ENCODE measurements at regions not wholly inside any gene's neighbourhood (a gene's known extent, or its start where the extent isn't known, plus 50 kb on each side); places are given as distances from the start of the nearest gene placed in this dataset.
"Not testable (repeated sequence)": the region's sequence is repeated elsewhere in the genome, so short reads cannot be mapped to it uniquely, and the experiment has no call there.

DNA sequence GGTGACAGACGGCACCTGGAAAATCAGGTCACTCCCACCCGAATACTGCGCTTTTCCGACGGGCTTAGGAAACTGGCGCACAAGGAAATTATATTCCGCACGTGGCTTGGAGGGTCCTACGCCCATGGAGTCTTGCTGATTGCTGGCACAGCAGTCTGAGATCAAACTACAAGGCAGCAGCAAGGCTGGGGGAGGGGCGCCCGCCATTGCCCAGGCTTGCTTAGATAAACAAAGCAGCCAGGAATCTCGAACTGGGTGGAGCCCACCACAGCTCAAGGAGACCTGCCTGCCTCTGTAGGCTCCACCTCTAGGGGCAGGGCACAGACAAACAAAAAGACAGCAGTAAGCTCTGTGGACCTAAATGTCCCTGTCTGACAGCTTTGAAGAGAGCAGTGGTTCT lies 394.3 kb downstream of the PTH2R start:
- not testable (repeated sequence) for DNase-seq (ENCODE audit: low read depth)

DNA sequence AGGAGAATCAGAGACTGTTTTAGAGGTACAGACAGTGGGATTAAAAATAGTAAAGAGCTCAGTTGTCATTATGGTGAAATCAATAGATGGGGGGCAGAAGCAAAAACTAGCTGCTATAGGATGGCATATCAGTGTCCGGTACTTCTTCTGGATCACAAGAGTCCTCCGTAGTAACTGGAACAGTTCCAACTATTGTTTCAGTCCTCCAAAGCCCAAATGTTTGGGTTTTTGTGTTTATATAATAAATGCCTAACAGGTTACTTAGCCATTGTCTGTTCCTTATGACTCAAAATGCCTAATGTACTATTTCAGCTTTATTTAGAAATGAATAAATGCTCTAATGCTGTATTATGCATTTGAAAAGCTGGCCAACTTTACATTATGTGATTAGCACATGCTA lies 401.2 kb downstream of the PTH2R start:
- DNase-seq (ENCODE audit: low read depth) = no peak

DNA sequence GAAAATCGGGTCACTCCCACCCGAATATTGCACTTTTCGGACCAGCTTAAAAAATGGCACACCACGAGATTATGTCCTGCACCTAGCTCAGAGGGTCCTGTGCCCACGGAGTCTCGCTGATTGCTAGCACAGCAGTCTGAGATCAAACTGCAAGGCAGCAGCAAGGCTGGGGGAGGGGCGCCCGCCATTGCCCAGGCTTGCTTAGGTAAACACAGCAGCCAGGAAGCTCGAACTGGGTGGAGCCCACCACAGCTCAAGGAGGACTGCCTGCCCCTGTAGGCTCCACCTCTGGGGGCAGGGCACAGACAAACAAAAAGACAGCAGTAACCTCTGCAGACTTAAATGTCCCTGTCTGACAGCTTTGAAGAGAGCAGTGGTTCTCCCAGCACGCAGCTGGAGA lies 405.3 kb downstream of the PTH2R start:
- not testable (repeated sequence) for DNase-seq (ENCODE audit: low read depth)

DNA sequence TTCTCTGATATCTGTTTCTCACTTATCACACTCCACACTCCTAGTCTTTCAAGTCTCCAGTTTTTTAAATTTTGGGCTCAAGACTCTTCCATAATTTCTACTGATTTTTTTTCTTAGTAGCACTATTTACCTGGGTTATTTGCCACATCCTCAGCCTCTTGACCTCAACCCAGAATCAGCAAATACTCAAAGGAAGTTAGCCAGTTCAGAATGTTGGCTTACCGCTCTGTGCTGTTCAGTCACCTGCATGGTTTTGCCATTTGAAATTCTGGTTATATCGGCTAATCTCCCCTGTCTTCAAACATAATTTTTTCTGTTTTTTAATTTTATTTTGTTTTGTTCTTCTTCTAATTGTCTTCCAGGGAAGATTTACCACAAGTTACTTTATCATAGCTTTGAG lies 412.6 kb downstream of the PTH2R start:
- DNase-seq (ENCODE audit: low read depth) = no peak

DNA sequence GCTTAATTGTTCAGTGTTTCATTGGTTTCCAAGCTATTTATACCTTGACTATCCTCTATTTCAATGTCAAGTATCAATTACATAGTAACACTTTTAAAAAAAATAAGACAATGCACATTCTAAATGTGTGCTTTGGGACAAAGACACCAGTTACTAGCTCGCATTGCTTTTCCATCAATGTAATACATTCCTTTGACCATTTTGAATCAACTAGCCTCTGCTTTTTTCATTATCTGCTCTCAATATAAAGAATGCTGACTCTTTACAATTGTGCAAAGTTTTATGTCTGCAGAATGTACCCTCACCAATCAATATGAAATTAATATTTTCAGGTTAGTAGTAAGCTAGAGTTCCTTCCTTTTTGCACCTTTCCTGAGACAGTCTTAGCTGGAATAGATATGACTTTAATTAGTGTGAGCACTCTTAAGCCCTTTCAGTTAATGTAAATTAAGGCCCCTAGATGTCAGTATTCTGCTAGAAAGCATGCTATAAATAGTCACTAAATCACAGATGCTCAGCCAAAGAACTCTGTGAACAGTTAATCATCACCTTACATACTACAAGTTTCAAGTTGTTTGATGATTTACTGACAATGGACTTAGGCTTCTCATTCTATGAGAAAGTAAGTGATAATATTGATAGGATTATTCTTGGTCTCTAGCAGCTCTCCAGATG lies 413.6 kb downstream of the PTH2R start:
- no peak for DNase-seq (ENCODE audit: low read depth)

DNA sequence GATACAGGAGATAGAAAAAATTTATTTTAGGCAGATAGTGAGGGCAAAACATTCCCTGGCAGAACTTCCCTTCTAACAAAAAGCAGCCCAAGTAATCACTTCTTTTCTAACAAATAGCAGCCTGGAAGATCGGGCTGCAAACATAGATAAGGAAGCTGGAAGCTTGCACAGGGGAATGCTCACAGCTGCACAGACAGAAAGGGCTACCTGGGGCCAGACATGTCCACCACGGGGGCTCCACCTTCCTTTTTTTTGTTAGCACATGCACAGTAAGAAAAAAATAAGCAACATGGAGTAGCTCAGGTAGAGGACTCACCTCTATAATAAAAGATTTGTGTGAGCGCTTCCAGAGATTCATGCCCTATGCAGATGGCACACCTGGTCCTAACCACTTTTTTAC lies 420.5 kb downstream of the PTH2R start:
- DNase-seq (ENCODE audit: low read depth) = no peak

DNA sequence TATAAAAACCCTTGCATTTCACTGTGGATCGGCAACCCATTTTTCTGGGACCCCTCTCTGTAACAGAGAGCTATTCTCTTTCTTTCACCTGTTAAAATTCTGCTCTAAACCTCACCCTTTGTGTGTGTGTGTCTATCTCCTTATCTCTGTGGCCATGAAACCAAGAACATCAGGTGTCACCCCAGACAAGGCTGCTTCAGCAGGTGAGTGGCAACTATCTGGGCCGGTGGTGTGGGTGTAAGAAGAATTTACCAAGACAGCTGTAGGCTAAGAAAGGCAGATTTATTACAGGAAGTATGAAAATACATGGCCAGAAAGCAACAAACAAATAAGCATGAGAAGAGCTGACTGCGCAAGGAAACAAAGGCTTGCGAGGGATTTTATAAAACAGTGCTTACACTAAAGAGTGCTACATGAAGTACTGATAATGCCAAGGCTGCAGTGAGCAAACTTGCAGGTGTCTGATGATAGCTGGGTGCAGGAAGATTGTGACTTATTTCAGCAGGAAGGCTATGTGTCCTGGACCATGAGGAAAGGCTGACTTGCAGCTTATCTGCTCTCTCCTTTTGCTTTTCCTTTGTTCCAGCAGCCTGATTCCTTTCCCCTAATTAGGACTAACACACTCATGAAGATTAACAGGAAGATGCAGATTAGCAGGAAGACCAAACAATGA lies 421.1 kb downstream of the PTH2R start:
- DNase-seq (ENCODE audit: low read depth) = no peak

DNA sequence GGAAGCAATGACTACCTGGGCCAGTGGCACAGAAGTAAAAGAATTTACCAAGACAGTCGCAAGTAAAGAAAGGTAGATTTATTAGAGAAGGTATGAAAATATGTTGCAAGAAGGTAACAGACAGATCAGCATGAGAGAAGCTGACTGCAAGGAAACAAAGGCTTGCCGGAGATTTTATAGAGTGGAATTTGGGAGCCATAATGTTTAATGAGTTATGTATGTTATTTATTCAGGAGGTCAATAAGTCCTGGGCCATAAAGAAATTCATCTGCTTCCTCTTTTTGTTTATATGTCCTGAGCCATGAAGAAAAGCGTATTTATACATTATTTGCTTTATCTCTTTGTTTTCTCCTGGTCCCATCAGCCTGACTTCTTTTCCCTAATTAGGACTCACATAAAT lies 423.6 kb downstream of the PTH2R start:
- DNase-seq (ENCODE audit: low read depth) = no peak

DNA sequence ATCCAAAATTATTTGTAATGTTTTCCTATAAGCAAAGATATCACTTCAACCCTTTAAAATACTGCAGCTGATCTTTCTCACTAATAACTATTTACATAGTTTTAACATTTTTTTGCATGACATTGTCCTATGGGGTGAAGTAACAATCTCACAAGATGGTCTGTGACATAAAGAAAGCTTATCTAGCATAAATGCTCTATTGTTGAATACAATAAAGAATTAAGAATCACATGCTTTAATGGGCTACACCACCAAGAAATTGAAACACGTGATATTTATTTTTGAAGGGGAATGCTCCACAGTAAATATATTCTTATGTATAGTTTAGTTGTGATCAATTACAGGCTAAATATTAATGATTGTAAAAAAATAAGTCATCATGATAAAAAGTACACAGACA lies 441.1 kb downstream of the PTH2R start:
- DNase-seq (ENCODE audit: low read depth) = no peak

DNA sequence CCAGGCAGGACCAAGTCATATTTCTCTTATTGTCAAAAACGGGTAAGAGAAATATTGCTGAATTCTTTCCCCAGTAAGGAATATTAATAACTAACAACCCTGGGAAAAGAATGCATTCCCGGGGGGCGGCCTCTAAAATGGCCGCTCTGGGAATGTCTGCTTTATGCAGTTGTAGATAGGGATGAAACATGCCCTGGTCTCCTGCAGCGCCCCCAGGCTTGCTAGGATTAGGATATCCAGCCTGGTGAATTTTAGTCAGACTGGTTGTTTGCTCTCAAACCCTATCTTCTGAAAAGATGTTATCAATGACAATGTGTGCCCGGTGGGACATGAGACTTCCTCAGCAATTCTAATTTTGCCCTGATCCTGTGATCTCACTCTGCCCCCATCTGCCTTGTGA lies 448.1 kb downstream of the PTH2R start:
- no peak for DNase-seq (ENCODE audit: low read depth)

DNA sequence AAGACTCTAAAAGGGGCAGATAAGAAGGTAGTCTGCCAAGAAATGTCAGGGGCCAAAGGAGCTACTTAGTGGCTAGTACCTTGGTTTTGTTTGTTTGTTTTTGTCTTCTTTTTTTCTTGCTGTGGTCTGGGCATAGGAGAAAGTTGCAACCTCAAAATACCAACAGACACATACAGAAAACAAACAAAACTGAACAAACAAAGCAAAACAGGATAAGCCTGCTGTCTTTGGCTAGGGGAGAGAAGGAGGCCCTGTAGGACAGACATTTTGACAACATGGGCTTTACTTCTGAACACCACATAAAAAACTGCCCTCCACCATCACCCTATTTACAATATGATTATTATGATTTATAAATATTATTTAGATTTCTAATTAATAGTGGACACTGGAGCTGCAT lies 460.8 kb downstream of the PTH2R start:
- DNase-seq (ENCODE audit: low read depth) = no peak

DNA sequence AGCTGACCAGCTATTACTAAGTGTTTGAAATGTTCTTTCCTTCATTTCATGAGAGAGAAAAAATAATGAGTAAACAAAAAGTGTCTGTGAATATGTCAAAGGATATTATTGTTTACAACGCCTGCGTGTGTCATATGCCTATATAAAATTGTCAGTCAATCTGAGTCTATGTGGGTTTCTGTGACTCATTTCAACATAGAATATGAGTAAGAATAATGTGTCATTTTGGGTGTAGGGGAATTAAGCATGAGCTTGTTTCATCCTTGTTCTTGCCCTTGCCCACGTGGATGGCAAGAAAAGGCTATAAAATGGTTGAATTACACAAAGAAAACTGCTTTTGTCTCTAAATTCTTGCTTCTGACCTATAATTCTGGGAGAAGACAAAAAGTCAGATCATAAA lies 466.0 kb downstream of the PTH2R start:
- no peak for DNase-seq (ENCODE audit: low read depth)

DNA sequence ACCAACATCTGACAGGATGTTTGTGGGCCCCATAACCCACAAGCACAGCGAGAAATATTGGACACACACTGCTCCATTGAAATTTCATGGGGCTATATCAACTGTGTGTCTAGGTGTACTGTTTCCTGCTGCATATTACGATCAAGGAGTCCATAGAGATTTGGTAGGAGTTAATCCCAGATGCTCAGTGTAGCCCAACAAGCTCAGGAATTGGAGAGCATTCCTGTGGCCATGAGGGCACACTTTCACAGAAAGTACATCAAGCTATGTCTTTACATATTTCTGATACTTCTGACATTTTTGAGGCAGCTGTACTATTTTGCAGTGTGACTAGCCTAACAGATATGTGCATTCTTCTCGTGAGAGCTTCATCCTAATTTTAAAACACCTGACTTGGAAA lies 473.1 kb downstream of the PTH2R start:
- no peak for DNase-seq (ENCODE audit: low read depth)

DNA sequence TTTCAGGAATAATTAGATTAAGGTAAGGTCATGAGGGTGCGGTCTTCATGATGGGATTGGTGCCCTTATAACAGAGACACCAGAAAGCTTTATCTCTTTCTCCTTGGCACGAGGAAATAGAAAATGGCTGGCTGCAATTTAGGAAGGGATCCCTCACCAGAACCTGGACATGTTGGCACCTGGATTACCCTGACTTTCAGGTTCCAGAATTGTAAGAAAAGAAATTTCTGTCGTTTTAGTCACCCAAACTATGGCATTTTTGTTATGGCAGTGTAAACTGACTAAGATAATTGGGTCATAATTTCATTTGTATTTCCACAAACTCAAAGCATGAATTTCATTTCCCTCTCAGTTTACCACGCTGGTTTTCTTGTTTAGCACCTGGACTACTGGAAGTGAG lies 473.6 kb downstream of the PTH2R start:
- no peak for DNase-seq (ENCODE audit: low read depth)

DNA sequence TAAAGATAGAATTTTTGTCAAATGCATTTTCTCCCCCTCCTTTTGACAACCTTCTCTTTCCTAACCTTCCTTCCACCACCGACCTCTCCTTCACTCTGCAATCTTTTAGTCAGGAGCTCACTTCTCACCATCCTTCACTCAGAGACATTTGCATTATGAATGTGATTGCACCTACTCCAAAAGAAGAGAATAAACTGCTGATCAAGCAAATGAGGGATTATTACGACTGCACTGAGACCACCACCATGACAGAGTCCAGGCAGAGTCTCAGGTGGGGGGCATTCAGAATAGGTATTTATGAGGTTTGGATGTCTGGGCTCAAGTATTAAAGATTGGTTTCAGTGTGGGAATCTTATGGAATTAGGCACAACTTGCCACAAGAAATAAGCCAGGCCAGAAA lies 483.9 kb downstream of the PTH2R start:
- no peak for DNase-seq (ENCODE audit: low read depth)

DNA sequence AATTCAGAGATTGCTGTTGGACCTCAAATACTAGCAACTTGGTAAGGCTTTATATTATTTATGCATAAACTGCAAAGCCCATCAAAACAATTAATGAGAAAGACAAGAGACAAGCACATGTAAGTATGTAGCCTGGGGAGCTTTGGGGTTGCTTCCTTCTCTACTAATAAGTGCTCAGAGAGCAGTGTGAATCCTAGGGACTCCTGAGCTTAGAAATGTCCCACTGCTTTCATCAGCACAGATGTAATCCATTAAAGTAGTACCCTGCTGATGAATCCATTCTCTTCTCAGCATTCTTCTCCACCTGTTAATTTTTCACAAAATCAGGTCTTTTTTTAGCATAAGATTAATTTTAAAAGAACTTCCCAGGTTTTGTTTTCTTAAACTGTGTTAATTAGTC lies 485.6 kb downstream of the PTH2R start:
- no peak for DNase-seq (ENCODE audit: low read depth)

DNA sequence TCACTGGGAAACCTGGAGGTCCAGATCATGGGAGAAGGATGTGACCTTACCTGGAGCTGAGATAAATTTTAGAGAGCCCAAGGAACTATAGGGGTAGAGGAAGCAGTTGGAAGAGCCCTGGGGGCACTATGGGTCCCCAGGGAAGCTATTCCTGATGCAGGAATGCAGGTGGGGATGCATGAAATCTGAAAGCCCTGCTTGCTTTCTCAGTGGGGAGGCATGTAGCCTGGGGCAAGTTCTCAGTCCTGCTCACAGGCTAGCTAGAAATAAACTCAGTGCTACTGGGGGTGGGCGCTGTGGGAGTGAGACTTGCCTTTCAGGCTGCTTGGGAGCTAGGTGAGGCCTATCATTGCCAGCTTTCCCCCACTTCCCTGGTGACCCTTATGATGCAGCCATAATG lies 499.7 kb downstream of the PTH2R start:
- DNase-seq (ENCODE audit: low read depth) = no peak

DNA sequence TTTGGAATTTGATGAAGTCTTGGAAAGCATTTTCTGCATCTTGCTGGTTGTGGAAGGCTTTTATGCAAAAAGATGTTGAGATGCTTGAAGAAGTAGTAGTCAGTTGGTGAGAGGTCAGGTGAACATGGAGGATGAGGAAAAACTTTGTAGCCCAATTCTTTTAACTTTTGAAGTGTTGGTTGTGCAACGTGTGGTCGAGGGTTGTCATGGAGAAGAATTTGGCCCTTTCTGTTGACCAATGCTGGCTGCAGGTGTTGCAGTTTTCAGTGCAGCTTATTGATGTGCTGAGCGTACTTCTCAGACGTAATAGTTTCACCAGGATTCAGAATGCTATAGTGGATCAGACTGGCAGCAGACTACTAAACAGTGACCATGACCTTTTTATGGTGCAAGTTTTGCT lies 508.4 kb upstream of the MAP2 start:
- no peak for DNase-seq (ENCODE audit: low read depth)

DNA sequence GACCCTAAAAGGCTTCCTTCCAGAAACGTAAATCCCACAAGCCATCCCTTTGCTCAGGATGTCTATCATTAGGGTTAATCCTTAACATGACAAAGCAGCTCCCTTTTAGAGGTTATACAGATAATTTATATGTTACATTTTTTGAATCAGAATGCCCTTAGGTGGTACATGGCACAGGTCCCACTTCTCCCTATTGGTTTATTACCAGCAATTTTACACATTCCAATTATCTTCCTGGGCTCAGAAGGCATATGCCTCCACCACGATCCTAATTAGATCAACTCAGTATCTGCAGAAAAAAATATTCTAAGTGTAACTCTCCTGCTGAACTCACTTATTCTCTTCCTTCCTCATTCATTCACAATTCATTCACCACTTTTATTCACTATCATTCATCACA lies 507.0 kb upstream of the MAP2 start:
- no peak for DNase-seq (ENCODE audit: low read depth)

DNA sequence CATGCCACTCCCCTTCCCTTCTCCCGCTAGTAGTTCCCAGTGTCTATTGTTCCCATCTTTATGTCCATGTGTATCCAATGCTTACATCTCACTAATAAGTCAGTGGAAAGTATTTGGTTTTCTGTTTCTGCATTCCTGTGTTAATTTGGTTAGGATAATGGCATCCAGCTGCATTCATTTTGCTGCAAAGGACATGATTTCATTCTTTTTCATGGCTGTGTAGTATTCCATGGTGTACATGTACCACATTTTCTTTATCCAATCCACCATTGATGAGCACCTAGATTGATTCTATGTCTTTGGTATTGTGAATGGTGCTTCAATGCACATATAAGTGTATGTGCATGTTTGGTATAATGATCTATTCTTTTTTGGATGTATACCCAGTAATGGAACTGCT lies 502.5 kb upstream of the MAP2 start:
- not testable (repeated sequence) for DNase-seq (ENCODE audit: low read depth)

DNA sequence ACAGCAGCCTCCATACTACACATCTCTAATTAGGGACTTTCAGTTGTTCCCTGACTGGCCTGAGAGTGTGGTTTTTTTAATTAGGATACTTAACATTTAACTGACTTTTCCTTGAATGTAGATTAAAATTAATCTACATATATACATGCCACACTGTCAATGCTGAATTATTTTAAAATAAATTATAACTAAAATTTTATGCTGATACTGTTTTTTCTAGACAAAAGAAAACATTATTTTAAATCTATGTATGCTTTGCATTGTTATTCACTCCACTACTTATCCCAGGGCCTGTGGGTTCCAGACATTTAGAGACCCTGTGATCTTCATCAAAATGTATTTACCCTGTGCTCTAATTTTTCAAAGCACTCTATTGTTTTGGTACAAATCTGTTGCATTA lies 496.0 kb upstream of the MAP2 start:
- no peak for DNase-seq (ENCODE audit: low read depth)

DNA sequence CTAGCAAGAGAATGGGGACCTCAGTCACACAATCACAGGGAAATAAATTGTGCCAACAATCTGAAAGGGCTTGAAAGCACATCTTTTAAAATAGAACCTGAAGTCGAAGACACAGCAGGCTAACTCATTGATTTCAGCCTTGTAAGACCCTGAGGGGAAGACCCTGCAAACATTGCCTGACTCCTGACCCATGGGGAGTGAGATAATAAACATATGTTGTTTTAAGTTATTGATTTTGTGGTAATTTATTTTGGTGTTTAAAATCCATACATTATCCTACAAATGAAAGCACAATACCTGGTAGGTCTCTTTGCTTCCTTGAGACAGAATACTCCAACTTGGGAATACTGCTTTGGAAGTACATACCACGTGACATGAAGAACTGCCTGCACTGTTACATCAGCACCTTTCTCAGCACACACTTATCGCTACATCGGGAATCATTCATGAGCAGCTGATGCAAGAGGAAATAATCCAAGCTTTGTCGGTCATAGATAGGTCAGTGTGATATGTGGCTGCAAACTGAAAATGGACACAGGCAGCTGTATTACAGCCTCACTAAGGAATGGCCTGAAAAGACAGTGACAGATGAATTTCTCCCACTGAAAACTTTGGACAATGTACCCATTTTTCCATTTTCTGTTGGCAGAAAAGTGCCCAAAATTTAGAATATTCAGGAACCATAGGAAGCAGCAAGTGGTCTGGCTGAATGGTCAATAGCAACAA lies 494.5 kb upstream of the MAP2 start:
- DNase-seq (ENCODE audit: low read depth) = no peak

DNA sequence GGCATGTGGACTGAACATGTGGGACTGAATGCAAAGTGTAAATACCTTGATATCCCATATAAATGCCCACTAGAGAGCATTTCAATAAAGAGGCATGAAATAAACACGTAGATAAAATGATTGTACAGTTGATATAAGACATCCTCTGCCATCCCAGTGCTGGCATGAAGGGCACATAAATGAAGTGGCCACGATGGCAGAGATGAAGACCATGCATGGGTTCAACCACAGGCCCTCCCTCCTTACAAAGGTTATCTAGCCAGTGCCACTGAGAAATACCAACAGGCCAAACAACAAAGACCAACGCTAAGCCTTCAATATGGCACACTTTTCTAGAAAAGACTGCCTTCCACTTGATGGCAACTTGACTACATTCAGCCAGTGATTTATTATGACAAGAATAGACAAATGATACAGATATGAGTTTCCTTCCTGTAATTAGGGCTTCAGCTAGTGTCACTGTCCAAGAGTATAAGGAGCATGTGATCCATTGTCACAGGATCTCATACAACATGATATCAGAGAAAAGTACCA lies 493.9 kb upstream of the MAP2 start:
- DNase-seq (ENCODE audit: low read depth) = no peak
